ENCODE measurements at regions not wholly inside any gene's neighbourhood (a gene's known extent, or its start where the extent isn't known, plus 50 kb on each side); places are given as distances from the start of the nearest gene placed in this dataset.

DNA sequence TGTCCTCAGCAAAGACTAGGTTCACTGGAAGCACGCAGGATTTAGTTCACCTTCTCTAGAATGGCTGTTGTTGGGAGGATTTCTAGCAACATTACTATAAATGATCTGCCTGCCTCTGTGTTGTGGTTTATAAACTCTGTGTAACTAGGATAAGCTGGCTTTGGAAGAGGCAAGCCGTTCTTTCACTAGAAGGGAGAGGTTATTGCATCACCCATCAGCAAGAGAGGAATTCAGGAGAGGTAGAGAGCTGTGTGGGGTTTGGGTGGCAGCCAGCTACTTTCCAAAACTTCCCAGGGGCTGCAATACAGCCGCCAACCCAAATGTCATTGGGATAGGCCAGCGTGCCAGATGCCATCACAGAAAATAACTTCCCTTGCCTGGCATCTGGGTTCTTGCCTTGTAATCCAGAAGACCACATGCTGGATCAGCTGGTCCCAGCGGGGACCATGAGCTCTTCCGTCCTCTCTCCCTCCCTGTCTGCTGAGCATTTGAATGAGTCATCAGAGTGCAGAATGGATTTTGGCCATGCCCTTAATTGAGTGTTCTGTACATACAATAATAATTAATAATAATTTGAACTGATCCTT lies 95.7 kb upstream of the RBFOX1 start:
- H3K4me2 ChIP-seq (ENCODE audit: low read length) = no peak overlapping the region
- ChIA-PET RAD21 (ENCODE audit: low non-redundant PET in 1 of 2, low total read pairs in 2 of 2, uncharacterized antibody in 2 of 2, unreplicated experiment in 2 of 2) (no interaction called here), CTCF (no interaction called here), POLR2A (no interaction called here)
- no TSS peak for BruUV-seq (replicated peaks)
- peaks cover under 1 to 7% of the 10 kb centered on the region in 2 experiments; a peak in 2 of 4 replicates for H3K9me3 ChIP-seq (ENCODE audit: control insufficient read depth in 1 of 2, insufficient read depth in 1 of 2, low read depth in 1 of 2, low read length in 2 of 2)
- no peak overlapping the region for H3K4me3 ChIP-seq (replicated peaks in 1 of 2; ENCODE audit: low read depth in 1 of 2, low read length in 2 of 2)
- H3K36me3 ChIP-seq (ENCODE audit: control insufficient read depth in 1 of 2, insufficient read depth in 2 of 2, low read length in 2 of 2) = no peaks in the 10 kb centered on the region
- no peak overlapping the region for H2AFZ ChIP-seq (ENCODE audit: low read depth, low read length, poor library complexity, severe bottlenecking)
- intact Hi-C loops (cut with micrococcal nuclease) = no loop called here
- DNase-seq (ENCODE audit: low read depth, low spot score) (no peak), ATAC-seq (no peak)
- no peaks in the 10 kb centered on the region for H4K20me1 ChIP-seq (ENCODE audit: insufficient read depth)
- no peaks in the 10 kb centered on the region for H3K79me2 ChIP-seq (ENCODE audit: insufficient read depth, low read length)
- no peaks in the 10 kb centered on the region for H3K4me1 ChIP-seq (ENCODE audit: control insufficient read depth in 1 of 2, insufficient read depth in 2 of 2, low read length in 2 of 2)
- H3K27me3 ChIP-seq (ENCODE audit: insufficient read depth, low read length) = no peaks in the 10 kb centered on the region
- no peak overlapping the region for H3K9ac ChIP-seq (ENCODE audit: low read length)
- H3K9me2 ChIP-seq (ENCODE audit: insufficient read depth) = no peaks in the 10 kb centered on the region
- TF ChIP-seq CEBPB (IDR thresholded peaks at IDR 0.05; ENCODE audit: low read depth) (no peak), ZFX (IDR thresholded peaks at IDR 0.05) (no peak)
- H3K27ac ChIP-seq (ENCODE audit: low read depth, low read length) = no peak overlapping the region

DNA sequence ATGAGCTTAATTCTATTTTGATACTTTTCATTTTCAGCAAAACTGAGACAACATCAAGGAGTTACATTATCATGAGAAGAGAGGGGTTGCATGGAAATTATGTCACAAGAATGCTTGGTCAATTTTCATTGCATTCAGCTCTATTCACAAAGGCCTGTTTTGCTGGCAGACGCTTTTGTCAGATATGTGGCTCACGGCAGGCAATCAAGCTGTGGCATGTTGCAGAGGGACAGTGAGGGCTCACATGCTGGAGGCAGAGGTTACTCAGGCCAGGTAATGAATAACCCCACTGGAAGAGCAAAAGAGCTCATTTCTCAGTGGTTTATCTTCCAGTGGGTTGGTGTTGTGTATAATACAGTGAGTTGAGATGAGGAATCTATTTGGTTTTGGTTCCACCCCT lies 98.7 kb upstream of the RBFOX1 start:
- H3K79me2 ChIP-seq (ENCODE audit: insufficient read depth, low read length) = no peaks in the 10 kb centered on the region
- DNase-seq (ENCODE audit: low read depth, low spot score) = no peak
- POLR2A ChIA-PET = no interaction called here

More for the DNA sequence above, 98.7 kb upstream of the RBFOX1 start:
- Histone ChIP-seq H3K27me3 (ENCODE audit: insufficient read depth, low read length) (no peaks in the 10 kb centered on the region), H3K9me3 (ENCODE audit: control insufficient read depth in 1 of 2, insufficient read depth in 1 of 2, low read depth in 1 of 2, low read length in 2 of 2) (peaks cover 5 to 7% of the 10 kb centered on the region in 2 experiments; a peak in 2 of 4 replicates), H2AFZ (ENCODE audit: low read depth, low read length, poor library complexity, severe bottlenecking) (no peak overlapping the region), H3K27ac (ENCODE audit: low read depth, low read length) (no peak overlapping the region), H3K36me3 (ENCODE audit: control insufficient read depth in 1 of 2, insufficient read depth in 2 of 2, low read length in 2 of 2) (no peaks in the 10 kb centered on the region), H3K9me2 (ENCODE audit: insufficient read depth) (no peaks in the 10 kb centered on the region), H3K4me3 (replicated peaks in 1 of 2; ENCODE audit: low read depth in 1 of 2, low read length in 2 of 2) (no peak overlapping the region), H3K9ac (ENCODE audit: low read length) (no peak overlapping the region), H4K20me1 (ENCODE audit: insufficient read depth) (no peaks in the 10 kb centered on the region), H3K4me1 (ENCODE audit: control insufficient read depth in 1 of 2, insufficient read depth in 2 of 2, low read length in 2 of 2) (no peaks in the 10 kb centered on the region), H3K4me2 (ENCODE audit: low read length) (no peak overlapping the region)
- CTCF ChIA-PET = no interaction called here
- intact Hi-C loops (cut with micrococcal nuclease) = no loop called here
- no peak for ATAC-seq
- TF ChIP-seq, protein P1, sequence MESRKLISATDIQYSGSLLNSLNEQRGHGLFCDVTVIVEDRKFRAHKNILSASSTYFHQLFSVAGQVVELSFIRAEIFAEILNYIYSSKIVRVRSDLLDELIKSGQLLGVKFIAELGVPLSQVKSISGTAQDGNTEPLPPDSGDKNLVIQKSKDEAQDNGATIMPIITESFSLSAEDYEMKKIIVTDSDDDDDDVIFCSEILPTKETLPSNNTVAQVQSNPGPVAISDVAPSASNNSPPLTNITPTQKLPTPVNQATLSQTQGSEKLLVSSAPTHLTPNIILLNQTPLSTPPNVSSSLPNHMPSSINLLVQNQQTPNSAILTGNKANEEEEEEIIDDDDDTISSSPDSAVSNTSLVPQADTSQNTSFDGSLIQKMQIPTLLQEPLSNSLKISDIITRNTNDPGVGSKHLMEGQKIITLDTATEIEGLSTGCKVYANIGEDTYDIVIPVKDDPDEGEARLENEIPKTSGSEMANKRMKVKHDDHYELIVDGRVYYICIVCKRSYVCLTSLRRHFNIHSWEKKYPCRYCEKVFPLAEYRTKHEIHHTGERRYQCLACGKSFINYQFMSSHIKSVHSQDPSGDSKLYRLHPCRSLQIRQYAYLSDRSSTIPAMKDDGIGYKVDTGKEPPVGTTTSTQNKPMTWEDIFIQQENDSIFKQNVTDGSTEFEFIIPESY (IDR thresholded peaks at IDR 0.05; ENCODE audit: extremely low read depth, insufficient replicate concordance, low read length) = no peak
- TF ChIP-seq, protein P2, sequence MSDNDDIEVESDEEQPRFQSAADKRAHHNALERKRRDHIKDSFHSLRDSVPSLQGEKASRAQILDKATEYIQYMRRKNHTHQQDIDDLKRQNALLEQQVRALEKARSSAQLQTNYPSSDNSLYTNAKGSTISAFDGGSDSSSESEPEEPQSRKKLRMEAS (IDR thresholded peaks at IDR 0.05) = no peak
- RAD21 ChIA-PET (ENCODE audit: low non-redundant PET in 1 of 2, low total read pairs in 2 of 2, uncharacterized antibody in 2 of 2, unreplicated experiment in 2 of 2) = no interaction called here
- no TSS peak for BruUV-seq (replicated peaks)
